ENCODE measurements at regions not wholly inside any gene's neighbourhood (a gene's known extent, or its start where the extent isn't known, plus 50 kb on each side); places are given as distances from the start of the nearest gene placed in this dataset.

DNA sequence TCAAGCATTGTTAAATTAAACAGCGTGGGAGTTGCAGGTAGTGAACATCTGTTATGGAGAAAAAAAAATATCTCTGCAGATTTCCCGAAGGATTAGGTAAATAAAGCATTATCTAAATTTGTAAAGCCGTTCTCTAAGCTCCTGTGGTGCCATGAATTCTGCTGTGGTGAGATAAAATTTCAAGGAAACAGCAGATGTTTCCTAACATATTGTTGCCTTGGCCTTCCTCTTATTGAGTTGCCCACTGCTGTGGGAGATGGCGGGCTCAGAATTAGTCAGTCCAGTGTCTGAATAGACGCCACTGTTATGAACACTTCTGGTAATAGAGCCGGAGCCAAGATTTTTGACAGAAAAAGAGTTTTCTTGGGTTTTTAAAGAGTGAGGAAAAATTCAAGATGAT is 82.6 kb upstream of the ELMO1 start:
- Histone ChIP-seq H3K9me2 (replicated peaks; ENCODE audit: low read depth, low read length) (no peaks in the 10 kb centered on the region), H3K4me1 (ENCODE audit: insufficient read depth, low read length, poor library complexity, severe bottlenecking) (no peaks in the 10 kb centered on the region), H3K27me3 (ENCODE audit: insufficient read depth, low read length, poor library complexity, severe bottlenecking) (no peaks in the 10 kb centered on the region), H3F3A (ENCODE audit: low read depth) (no peaks in the 10 kb centered on the region), H3K79me2 (ENCODE audit: insufficient read depth, low read length) (no peaks in the 10 kb centered on the region), H4K20me1 (ENCODE audit: insufficient read depth, low read length, poor library complexity, severe bottlenecking) (no peaks in the 10 kb centered on the region), H3K36me3 (ENCODE audit: insufficient read depth, low read length) (no peaks in the 10 kb centered on the region), H3K4me3 (ENCODE audit: low read length, poor library complexity, severe bottlenecking) (no peak overlapping the region), H2AFZ (ENCODE audit: low read length) (no peak overlapping the region), H3K9ac (ENCODE audit: low read depth, low read length, poor library complexity, severe bottlenecking) (no peak overlapping the region), H3K9me3 (ENCODE audit: insufficient read depth, low read depth, low read length) (no peaks in the 10 kb centered on the region), H3K4me2 (ENCODE audit: low read depth, low read length, poor library complexity, severe bottlenecking) (no peak overlapping the region)
- TF ChIP-seq, protein P1, sequence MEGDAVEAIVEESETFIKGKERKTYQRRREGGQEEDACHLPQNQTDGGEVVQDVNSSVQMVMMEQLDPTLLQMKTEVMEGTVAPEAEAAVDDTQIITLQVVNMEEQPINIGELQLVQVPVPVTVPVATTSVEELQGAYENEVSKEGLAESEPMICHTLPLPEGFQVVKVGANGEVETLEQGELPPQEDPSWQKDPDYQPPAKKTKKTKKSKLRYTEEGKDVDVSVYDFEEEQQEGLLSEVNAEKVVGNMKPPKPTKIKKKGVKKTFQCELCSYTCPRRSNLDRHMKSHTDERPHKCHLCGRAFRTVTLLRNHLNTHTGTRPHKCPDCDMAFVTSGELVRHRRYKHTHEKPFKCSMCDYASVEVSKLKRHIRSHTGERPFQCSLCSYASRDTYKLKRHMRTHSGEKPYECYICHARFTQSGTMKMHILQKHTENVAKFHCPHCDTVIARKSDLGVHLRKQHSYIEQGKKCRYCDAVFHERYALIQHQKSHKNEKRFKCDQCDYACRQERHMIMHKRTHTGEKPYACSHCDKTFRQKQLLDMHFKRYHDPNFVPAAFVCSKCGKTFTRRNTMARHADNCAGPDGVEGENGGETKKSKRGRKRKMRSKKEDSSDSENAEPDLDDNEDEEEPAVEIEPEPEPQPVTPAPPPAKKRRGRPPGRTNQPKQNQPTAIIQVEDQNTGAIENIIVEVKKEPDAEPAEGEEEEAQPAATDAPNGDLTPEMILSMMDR (conservative IDR thresholded peaks at IDR 0.05; ENCODE audit: low read length), result no peak
- no peak for TF ChIP-seq EZH2phosphoT487 (IDR thresholded peaks at IDR 0.05; ENCODE audit: borderline replicate concordance)

DNA sequence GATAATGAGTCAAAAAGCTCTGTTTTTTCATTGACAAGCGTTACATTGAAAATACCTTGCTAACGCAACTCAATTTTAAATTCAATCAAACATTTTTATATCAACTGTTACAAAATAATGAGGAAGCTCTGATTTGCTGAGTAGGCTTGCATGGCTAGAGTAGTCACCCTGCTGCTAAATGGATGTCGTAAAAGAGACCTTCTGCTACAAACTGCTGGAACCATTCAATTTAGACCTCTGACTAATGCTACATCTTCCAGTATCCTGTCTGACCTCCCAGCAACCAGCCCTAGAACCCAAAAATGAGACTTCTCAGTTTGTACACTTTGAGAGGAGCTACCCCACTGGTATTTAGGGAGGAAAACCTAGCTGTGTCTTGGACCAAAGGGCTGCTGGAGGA is 84.0 kb upstream of the ELMO1 start:
- no peaks in the 10 kb centered on the region for H3K79me2 ChIP-seq (ENCODE audit: insufficient read depth, low read length)
- no peak overlapping the region for H3K4me3 ChIP-seq (ENCODE audit: low read length, poor library complexity, severe bottlenecking)
- TF ChIP-seq, protein P1 (conservative IDR thresholded peaks at IDR 0.05; ENCODE audit: low read length), result no peak
- TF ChIP-seq EZH2phosphoT487 (IDR thresholded peaks at IDR 0.05; ENCODE audit: borderline replicate concordance), result no peak
- H3K4me2 ChIP-seq (ENCODE audit: low read depth, low read length, poor library complexity, severe bottlenecking), result no peak overlapping the region
- no peak overlapping the region for H3K9ac ChIP-seq (ENCODE audit: low read depth, low read length, poor library complexity, severe bottlenecking)
- H3K27me3 ChIP-seq (ENCODE audit: insufficient read depth, low read length, poor library complexity, severe bottlenecking), result no peaks in the 10 kb centered on the region
- no peak overlapping the region for H2AFZ ChIP-seq (ENCODE audit: low read length)
- H3K4me1 ChIP-seq (ENCODE audit: insufficient read depth, low read length, poor library complexity, severe bottlenecking), result no peaks in the 10 kb centered on the region
- no peaks in the 10 kb centered on the region for H3K36me3 ChIP-seq (ENCODE audit: insufficient read depth, low read length)
- no peaks in the 10 kb centered on the region for H3K9me3 ChIP-seq (ENCODE audit: insufficient read depth, low read depth, low read length)
- no peaks in the 10 kb centered on the region for H3K9me2 ChIP-seq (replicated peaks; ENCODE audit: low read depth, low read length)
- no peaks in the 10 kb centered on the region for H3F3A ChIP-seq (ENCODE audit: low read depth)
- H4K20me1 ChIP-seq (ENCODE audit: insufficient read depth, low read length, poor library complexity, severe bottlenecking), result no peaks in the 10 kb centered on the region

DNA sequence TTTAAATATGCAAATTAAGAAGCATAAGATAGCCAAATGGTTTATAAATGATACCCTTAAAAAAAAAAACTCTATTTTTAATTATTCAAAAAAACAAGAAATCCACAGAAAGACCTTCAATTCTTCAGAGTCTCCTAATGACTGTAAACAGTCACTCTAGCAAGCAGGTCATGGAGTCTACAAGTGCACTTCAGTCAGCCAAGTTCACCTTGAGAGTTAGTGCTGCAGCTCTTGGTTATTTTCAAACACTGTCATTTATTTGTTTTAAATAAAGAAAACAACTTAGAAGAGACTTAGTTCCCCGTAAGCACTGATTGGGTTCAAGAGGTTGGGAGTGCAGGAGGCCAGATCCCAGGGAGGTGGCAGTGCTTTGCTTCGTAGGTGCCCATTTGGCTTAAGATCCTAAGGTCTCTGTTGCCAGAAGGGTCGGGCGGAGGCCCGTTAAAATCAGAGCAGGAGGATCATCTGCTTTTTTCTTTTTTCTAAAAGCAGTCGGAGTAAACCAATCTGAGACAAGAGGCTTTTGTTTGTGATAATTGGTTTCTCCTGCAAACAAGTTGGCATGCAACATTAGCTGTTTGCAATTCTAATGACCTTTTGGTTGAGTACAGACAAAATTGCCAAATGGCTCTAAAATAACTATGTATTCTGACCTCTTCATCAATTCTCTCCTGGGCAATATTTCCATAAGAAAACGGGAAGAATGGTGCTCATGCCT is 86.4 kb upstream of the ELMO1 start:
- no peak overlapping the region for H3K4me3 ChIP-seq (ENCODE audit: low read length, poor library complexity, severe bottlenecking)
- H3K9me2 ChIP-seq (replicated peaks; ENCODE audit: low read depth, low read length), result no peaks in the 10 kb centered on the region
- no peak overlapping the region for H3K9ac ChIP-seq (ENCODE audit: low read depth, low read length, poor library complexity, severe bottlenecking)
- H3K36me3 ChIP-seq (ENCODE audit: insufficient read depth, low read length), result no peaks in the 10 kb centered on the region
- no peak overlapping the region for H3K4me2 ChIP-seq (ENCODE audit: low read depth, low read length, poor library complexity, severe bottlenecking)
- no peak overlapping the region for H2AFZ ChIP-seq (ENCODE audit: low read length)
- H3K79me2 ChIP-seq (ENCODE audit: insufficient read depth, low read length), result no peaks in the 10 kb centered on the region
- H3K4me1 ChIP-seq (ENCODE audit: insufficient read depth, low read length, poor library complexity, severe bottlenecking), result no peaks in the 10 kb centered on the region
- no peaks in the 10 kb centered on the region for H3F3A ChIP-seq (ENCODE audit: low read depth)
- no peaks in the 10 kb centered on the region for H3K9me3 ChIP-seq (ENCODE audit: insufficient read depth, low read depth, low read length)
- no peaks in the 10 kb centered on the region for H3K27me3 ChIP-seq (ENCODE audit: insufficient read depth, low read length, poor library complexity, severe bottlenecking)
- no peaks in the 10 kb centered on the region for H4K20me1 ChIP-seq (ENCODE audit: insufficient read depth, low read length, poor library complexity, severe bottlenecking)
- TF ChIP-seq, protein P1 (conservative IDR thresholded peaks at IDR 0.05; ENCODE audit: low read length), result no peak
- TF ChIP-seq EZH2phosphoT487 (IDR thresholded peaks at IDR 0.05; ENCODE audit: borderline replicate concordance), result no peak

Measured in Loucy (cell line).